Panc1 (cell line): ENCODE measurements at regions not wholly inside any gene's neighbourhood (a gene's known extent, or its start where the extent isn't known, plus 50 kb on each side); places are given as distances from the start of the nearest gene placed in this dataset.

Experiments
- ATAC-seq: fragments of 200-7000 bp; cut with Tn5 transposase; 2 replicates; pipeline ENCODE4 v1.9.1; 2020; ENCODE audit warnings: mild to moderate bottlenecking, moderate library complexity
- BruUV-seq: library from RNA; stranded (reverse); fragments of 400-500 nt; replicated peaks from 2 replicates; lab custom pipeline; 2021; lab: Mats Ljungman, UMichigan
- CTCF ChIA-PET: fragments of 300-600 bp; sonication (Branson Sonifier 250); formaldehyde crosslinking; loops from one replicate; lab custom pipeline; 2022; ENCODE audit warnings: antibody characterized with exemption; lab: Charles Lee
- POLR2A ChIA-PET: fragments of 300-600 bp; sonication (Branson Sonifier 250); formaldehyde crosslinking; loops from one replicate; lab custom pipeline; 2022; ENCODE audit warnings: antibody characterized with exemption; lab: Charles Lee
- DNase-seq: peaks from one replicate; pipeline ENCODE4 v3.0.0-alpha.2; 2010; ENCODE audit warnings: low read depth, low spot score
- H3K27ac ChIP-seq: 2 replicates; pipeline ENCODE4 v1.5.1; 2011; ENCODE audit warnings: mild to moderate bottlenecking, low read length, inconsistent platforms
- H3K27me3 ChIP-seq: fragments of 200-500 bp; sonication (Bioruptor generic); 2 replicates; pipeline ENCODE4 v1.6.0; 2014; ENCODE audit warnings: low read length, inconsistent platforms; ENCODE audit not compliant: control insufficient read depth, insufficient read depth
- H3K36me3 ChIP-seq: fragments of 200-500 bp; sonication (Bioruptor generic); 2 replicates; pipeline ENCODE4 v1.5.1; 2014; ENCODE audit warnings: inconsistent platforms, mild to moderate bottlenecking, low read length, moderate library complexity; ENCODE audit not compliant: control insufficient read depth, insufficient read depth
- H3K4me1 ChIP-seq: 2 replicates; pipeline ENCODE4 v1.5.1; 2011; ENCODE audit warnings: inconsistent platforms, mild to moderate bottlenecking, low read length, moderate library complexity; ENCODE audit not compliant: control insufficient read depth, insufficient read depth
- H3K4me3 ChIP-seq, 2 experiments: 2 replicates each; pipeline ENCODE4 v1.5.1; 2011 to 2012; ENCODE audit warnings: low read depth in 2 of 2, low read length in 2 of 2, mild to moderate bottlenecking in 2 of 2, inconsistent platforms in 1 of 2, moderate library complexity in 1 of 2
- H3K9me3 ChIP-seq: fragments of 200-500 bp; sonication (Bioruptor generic); 2 replicates; pipeline ENCODE4 v1.5.1; 2014; ENCODE audit warnings: low read depth, mild to moderate bottlenecking, inconsistent platforms, low read length, moderate library complexity; ENCODE audit not compliant: control insufficient read depth, insufficient read depth
- CTCF ChIP-seq: fragments of 450-650 bp; IDR thresholded peaks from 2 replicates; pipeline ENCODE4 v1.5.1; 2017; ENCODE audit warnings: mild to moderate bottlenecking
- POLR2AphosphoS5 ChIP-seq: IDR thresholded peaks from 2 replicates; pipeline ENCODE4 v1.6.1; 2012; ENCODE audit warnings: mild to moderate bottlenecking, low read depth, low read length, moderate library complexity
- REST ChIP-seq, 2 experiments: IDR thresholded peaks; 2 replicates each; pipeline ENCODE4 v1.6.1; 2011 to 2012; ENCODE audit warnings: low read depth in 2 of 2, control low read depth in 1 of 2, low read length in 1 of 2, mild to moderate bottlenecking in 1 of 2, moderate library complexity in 1 of 2; ENCODE audit not compliant: insufficient read depth in 1 of 2
- SIN3A ChIP-seq: IDR thresholded peaks from 2 replicates; pipeline ENCODE4 v1.6.1; 2012; ENCODE audit warnings: low read depth, mild to moderate bottlenecking, low read length, moderate library complexity, borderline replicate concordance; ENCODE audit not compliant: insufficient read depth
- TCF7L2 ChIP-seq: IDR thresholded peaks from 2 replicates; pipeline ENCODE4 v1.6.1; 2011; ENCODE audit warnings: mild to moderate bottlenecking, low read depth, low read length, inconsistent platforms
- in situ Hi-C: cut with HindIII; loops from 2 replicates; pipeline ENCODE4 v1.10.0; 2016; ENCODE audit warnings: low sequenced_read_pairs, low pct_unique_long_range_greater_than_20kb
- intact Hi-C: fragments of 100-400 bp; cut with micrococcal nuclease; formaldehyde crosslinking; loops from one replicate; pipeline ENCODE4 v1.10.0; 2022; ENCODE audit not compliant: unreplicated experiment

DNA sequence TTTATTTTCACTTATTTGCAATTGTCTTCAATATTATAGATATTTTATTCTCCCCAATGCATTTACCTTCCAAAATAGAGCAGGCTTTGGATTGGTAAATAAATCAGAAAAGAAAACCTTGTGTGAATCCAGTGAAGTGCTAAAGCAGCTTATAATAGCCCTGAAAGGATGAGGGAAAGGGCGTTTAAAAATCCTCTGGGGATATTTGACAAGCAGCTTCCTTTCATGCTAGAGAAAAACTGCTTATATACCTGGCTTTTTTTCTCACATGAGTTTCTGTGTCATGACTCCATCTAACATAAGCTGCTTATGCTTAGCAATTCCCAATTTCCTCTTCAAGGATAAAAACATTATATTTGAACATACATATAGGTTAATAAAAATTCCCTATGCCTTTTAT lies 221.6 kb upstream of the SEMA3E start:
- no peak for DNase-seq
- H3K27ac ChIP-seq, result no peak overlapping the region
- H3K9me3 ChIP-seq, result no peaks in the 10 kb centered on the region
- no TSS peak for BruUV-seq
- TF ChIP-seq TCF7L2 (no peak), SIN3A (no peak), REST (IDR thresholded peaks at IDR 0.05; ENCODE audit: insufficient read depth in 1 of 2, low read depth in 2 of 2, low read length in 1 of 2) (no peak), CTCF (no peak), POLR2AphosphoS5 (no peak)
- ChIA-PET POLR2A (no interaction called here), CTCF (no interaction called here)
- intact Hi-C loops, result no loop called here
- in situ Hi-C loops, result no loop called here
- H3K36me3 ChIP-seq, result no peaks in the 10 kb centered on the region
- no peak overlapping the region for H3K4me3 ChIP-seq
- no peaks in the 10 kb centered on the region for H3K27me3 ChIP-seq
- no peaks in the 10 kb centered on the region for H3K4me1 ChIP-seq
- ATAC-seq, result no peak

DNA sequence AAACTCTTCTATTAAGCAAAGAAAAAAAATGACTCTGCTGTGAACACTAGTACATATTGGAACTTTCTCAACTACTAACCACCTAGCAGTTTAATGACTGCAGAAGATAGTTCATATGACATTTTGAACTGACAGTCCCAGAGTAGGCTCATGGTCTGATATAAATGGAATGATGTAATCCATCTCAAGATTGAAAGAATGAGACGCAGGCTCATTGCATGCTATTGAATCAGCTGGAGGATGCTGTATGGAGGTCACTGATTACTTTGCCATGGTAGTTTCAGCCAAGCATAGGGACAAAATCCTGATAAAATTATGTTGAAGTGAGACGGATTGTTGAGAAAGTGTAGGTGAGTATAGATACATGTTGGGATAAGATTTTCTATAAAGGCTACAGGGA lies 217.6 kb upstream of the SEMA3E start:
- no peaks in the 10 kb centered on the region for H3K4me1 ChIP-seq
- no peak for ATAC-seq
- intact Hi-C loops (no loop called here), in situ Hi-C loops (no loop called here)
- H3K4me3 ChIP-seq, result no peak overlapping the region
- CTCF ChIA-PET, result no interaction called here
- H3K27ac ChIP-seq, result no peak overlapping the region
- no peaks in the 10 kb centered on the region for H3K27me3 ChIP-seq
- no peaks in the 10 kb centered on the region for H3K9me3 ChIP-seq
- POLR2A ChIA-PET, result no interaction called here
- H3K36me3 ChIP-seq, result no peaks in the 10 kb centered on the region
- DNase-seq, result no peak
- BruUV-seq, result no TSS peak
- no peak for TF ChIP-seq POLR2AphosphoS5
- no peak for TF ChIP-seq CTCF
- no peak for TF ChIP-seq REST (IDR thresholded peaks at IDR 0.05; ENCODE audit: insufficient read depth in 1 of 2, low read depth in 2 of 2, low read length in 1 of 2)
- no peak for TF ChIP-seq SIN3A
- TF ChIP-seq TCF7L2, result no peak
